GM12892 (cell line): ENCODE measurements at regions not wholly inside any gene's neighbourhood (a gene's known extent, or its start where the extent isn't known, plus 50 kb on each side); places are given as distances from the start of the nearest gene placed in this dataset.

Experiments
- POLR2A ChIP-seq: IDR thresholded peaks from 2 replicates; pipeline ENCODE4 v1.6.1; 2011; ENCODE audit warnings: low read depth, low read length, control low read depth
- POLR2AphosphoS5 ChIP-seq: IDR thresholded peaks from 2 replicates; pipeline ENCODE4 v1.6.1; 2011; ENCODE audit warnings: low read depth, low read length, control low read depth

DNA sequence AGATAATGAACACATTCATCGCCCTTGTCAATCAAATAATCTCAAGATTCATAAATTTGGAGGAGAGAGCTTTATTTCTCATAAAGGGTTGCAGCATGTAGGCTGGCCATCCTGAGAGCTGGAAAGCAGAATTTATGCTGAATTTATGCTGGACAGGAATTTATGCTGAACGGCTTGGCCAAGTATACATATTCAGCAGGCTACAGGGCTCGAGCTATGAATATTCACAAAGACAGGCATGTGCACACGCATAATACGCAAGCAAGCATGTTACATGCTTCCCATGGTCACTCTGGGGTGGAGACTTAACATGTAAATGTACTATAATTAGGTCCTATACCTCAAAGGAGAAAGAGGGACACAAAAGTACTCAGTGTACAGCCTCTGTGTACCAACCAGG lies 618.8 kb downstream of the METTL4 start:
- TF ChIP-seq POLR2A (no peak), POLR2AphosphoS5 (no peak)
